Peyer's patch (tissue), 4 donors: ENCODE measurements at regions not wholly inside any gene's neighbourhood (a gene's known extent, or its start where the extent isn't known, plus 50 kb on each side); places are given as distances from the start of the nearest gene placed in this dataset.

Experiments used
- POLR2A ChIP-seq, 2 donors: fragments of 450-650 bp; IDR thresholded peaks; one replicate each; pipeline ENCODE4 v1.5.1; 2017; ENCODE audit warnings: antibody characterized with exemption in 2 of 2, mild to moderate bottlenecking in 2 of 2, moderate library complexity in 2 of 2
- TF ChIP-seq, protein P1 (sequence below), 6 experiments: fragments of 450-650 bp in 4 of 6; fragments of 200-600 bp in 2 of 6; sonication (generic) in 1 of 6; IDR thresholded peaks; one replicate each; pipeline ENCODE4 v1.5.1; 2017 to 2019; ENCODE audit warnings: antibody characterized with exemption in 6 of 6, mild to moderate bottlenecking in 3 of 6, moderate library complexity in 1 of 6

DNA sequence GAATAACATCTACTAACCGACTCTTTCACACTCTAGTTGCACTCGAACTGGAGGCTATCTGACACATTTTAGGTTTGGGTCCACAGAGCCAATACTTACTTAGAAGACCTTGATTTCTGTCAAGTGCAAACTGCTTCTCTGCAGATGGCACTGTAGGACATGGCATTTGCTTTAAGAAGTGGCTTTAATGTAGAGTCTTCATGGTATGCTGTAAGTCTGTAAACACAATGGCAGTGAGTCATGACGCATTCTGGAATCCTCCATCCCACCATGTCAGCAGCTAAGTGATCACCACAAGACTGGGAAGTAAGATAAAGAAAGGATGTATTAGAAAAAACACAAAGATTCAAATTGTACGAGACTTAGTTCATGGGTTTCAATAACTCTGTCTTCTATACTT lies 377.0 kb upstream of the NOX3 start:
- TF ChIP-seq, protein P1, sequence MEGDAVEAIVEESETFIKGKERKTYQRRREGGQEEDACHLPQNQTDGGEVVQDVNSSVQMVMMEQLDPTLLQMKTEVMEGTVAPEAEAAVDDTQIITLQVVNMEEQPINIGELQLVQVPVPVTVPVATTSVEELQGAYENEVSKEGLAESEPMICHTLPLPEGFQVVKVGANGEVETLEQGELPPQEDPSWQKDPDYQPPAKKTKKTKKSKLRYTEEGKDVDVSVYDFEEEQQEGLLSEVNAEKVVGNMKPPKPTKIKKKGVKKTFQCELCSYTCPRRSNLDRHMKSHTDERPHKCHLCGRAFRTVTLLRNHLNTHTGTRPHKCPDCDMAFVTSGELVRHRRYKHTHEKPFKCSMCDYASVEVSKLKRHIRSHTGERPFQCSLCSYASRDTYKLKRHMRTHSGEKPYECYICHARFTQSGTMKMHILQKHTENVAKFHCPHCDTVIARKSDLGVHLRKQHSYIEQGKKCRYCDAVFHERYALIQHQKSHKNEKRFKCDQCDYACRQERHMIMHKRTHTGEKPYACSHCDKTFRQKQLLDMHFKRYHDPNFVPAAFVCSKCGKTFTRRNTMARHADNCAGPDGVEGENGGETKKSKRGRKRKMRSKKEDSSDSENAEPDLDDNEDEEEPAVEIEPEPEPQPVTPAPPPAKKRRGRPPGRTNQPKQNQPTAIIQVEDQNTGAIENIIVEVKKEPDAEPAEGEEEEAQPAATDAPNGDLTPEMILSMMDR (IDR thresholded peaks at IDR 0.05), result no peak
- no peak for TF ChIP-seq POLR2A (IDR thresholded peaks at IDR 0.05)
